A172 (cell line): ENCODE measurements at regions not wholly inside any gene's neighbourhood (a gene's known extent, or its start where the extent isn't known, plus 50 kb on each side); places are given as distances from the start of the nearest gene placed in this dataset.
"Not testable (repeated sequence)": the region's sequence is repeated elsewhere in the genome, so short reads cannot be mapped to it uniquely, and the experiment has no call there.

Experiments
- DNase-seq: peaks from one replicate; pipeline ENCODE4 v3.0.0-alpha.2; 2015; ENCODE audit warnings: low spot score

DNA sequence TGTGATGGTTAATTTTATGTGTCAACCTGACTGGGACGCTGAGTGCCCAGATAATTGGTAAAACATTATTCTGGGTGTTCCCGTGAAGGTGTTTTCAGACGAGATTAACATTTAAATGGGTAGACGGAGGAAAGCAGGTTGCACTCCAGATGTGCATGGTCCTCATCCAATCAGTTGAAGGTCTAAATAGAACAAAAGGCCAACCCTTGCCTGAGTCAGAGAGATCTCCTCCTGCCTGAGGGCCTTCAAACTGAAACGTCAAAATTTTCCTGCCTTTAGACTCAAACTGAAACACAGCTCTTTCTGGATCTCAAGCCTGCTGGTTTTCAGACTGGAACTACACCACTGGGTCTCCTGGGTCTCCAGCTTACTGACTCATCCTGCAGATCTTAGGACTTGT, 73.5 kb downstream of the NPIPA8 start:
- DNase-seq, result not testable (repeated sequence)

DNA sequence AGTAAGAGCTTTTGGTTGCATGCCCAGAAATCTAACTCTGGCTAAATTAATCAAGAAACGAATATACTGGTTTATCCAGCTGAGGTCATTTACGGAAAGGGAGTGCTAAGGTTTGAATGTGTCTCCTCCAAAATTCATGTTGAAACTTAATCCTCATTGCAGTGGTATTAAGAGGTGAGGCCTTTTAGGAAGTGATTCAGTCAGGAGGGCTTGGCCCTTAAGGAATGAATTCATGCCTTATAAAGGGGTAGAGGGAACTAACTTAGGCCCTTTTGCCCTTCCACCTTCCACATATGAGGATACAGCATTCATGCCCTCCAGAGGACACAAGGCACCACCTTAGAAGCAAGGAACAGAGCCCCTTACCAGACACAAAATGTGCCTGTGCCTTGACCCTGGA, 74.7 kb downstream of the NPIPA8 start:
- DNase-seq, result not testable (repeated sequence)

DNA sequence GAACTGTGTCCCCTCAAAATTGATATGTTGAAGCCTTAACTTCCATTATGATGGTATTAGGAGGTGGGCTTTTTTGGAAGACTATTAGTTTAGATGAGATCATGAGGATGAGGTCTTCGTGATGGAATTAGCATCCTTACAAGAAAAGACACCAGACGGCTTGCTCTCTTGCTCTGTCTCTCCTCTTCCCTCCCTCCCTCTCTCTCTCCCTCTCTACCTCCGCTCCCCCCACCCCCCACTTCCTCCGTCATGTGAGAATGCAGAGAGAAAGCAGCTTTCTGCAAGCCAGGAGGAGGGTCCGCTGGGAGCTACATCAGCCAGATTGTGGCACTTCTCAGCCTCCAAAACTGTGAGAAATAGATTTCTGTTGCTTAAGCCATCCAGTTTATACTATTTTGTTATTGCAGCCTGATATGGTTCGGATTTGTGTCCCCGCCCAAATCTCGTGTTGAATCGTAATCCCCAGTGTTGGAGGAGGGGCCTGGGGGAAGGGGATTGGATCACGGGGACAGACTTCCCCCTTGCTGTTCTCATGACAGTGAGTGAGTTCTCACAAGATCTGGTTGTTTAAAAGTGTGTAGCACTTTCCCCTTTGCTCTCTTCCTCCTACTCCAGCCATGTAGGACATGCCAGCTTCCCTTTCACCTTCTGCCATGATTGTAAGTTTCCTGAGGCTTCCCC, 76.9 kb downstream of the NPIPA8 start:
- DNase-seq, result not testable (repeated sequence)

DNA sequence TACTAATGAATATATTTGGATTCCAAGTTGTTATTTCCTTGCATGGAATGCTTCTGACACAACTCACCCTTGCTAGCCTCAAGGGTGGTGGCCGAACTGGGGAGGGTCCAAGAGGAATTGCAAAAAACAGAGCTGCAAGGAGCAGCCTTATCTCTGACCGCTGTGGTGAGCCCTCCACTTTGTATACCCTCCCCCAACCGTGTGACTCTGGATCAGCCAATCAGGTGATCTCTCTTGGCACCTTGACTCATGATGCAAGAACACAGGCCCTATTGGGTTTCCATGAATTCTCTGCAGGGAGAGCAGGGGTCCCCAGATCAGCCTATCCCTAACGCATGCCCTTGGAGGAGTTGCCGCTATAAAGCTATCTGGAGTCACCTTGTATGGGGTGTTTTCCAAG, 83.6 kb downstream of the NPIPA8 start:
- DNase-seq, result not testable (repeated sequence)

DNA sequence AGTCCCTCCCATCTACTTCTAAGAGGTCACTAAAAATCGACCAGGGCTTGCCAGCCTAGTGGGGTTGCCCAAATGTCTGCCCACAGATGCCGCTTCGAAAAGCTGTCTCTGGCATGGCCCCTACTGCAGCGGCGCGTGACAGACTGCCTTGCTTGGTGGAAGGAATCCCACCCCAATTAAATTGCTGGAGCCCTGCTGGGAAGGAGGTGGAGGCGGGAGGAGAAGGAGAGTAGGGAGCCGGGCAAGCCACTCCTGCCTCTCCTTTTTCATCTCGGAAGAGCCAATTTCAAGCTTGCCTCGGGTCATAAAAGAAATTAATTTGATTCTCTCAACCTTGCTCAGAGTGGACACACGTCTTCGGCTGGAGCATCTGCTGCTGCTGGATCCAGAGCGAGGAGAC, 106.0 kb downstream of the NPIPA8 start:
- not testable (repeated sequence) for DNase-seq

DNA sequence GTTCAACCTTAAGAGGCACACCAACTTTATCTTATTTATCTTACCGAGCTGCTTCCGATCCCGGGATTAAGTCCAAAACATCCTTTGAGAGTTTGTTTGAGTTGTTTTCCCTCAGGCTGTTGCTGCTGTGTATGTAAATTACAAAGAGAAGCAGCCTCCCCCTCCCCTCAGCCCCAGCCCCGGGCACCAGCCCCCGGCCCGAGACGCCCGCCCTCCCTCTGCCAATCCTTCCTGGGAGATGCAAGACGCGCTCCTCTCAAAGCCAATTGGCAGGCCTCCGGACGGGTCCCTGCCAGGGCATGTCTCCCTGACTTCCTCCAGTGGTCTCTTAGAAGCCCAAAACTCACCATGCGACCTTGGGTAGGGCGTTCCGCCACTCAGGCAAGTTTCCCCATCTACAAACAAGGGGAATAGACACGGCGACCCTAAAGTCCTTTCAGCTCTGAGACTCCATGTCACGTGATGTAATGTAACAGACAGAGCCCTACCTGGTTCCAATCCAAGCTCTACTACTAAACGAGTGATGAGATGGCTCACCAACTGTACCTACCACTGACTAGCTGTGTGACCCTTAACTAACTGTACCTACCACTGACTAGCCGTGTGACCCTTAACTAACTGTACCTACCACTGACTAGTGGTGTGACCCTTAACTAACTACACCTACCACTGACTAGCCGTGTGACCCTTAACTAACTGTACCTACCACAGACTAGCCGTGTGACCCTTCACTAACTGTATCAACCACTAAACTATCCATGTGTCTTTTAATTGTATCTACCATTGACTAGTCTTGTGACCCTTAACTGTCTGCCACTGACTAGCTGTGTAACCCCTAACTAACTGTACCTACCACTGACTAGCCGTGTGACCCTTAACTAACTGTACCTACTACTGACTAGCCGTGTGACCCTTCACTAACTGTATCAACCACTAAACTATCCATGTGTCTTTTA, 114.2 kb downstream of the NPIPA8 start:
- not testable (repeated sequence) for DNase-seq

DNA sequence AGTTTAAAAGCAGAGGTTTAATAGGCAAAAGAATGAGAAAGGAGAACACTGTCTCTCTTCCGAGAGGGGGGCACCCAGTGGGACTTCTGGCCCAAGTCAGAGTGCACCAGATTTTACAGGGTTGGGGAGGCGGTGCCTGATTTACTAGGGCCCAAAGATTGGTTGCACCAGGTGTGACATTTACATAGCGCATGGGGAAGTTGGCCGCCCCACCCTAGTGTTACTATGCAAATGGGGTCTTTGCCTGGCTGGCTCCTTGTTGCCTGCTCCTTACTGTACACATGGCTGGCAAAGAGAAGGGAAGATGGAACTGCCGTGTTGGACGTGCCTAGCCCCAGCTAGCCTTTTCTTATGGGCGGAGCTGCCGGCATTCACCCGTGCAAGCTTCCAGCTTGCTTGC, 118.8 kb downstream of the NPIPA8 start:
- not testable (repeated sequence) for DNase-seq

GRCh38 chr16:18216814-18217213, 119.7 kb downstream of the NPIPA8 start:
- not testable (repeated sequence) for DNase-seq

DNA sequence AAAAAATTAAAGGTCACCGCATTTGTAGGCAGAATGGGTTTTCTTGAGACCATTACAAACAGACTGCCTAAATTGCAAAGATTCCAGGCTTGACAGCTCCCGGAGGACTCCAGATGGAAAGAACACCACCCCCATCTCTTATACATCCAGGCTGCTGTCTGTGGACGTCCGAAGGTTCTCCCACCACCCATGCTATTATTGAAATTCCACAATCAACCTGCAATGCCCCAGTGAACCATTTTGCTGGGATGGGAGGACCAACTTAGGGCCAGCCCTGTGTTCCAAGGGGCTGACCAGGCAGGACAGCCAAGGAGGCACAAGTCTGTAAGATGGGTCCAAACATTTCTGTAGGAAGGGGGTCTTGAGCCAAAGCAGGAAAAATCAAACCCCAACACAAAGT, 122.7 kb downstream of the NPIPA8 start:
- not testable (repeated sequence) for DNase-seq

- DNase-seq, result not testable (repeated sequence)
These were observed 125.0 kb downstream of the NPIPA8 start for GRCh38 chr16:18211505-18211904.

DNA sequence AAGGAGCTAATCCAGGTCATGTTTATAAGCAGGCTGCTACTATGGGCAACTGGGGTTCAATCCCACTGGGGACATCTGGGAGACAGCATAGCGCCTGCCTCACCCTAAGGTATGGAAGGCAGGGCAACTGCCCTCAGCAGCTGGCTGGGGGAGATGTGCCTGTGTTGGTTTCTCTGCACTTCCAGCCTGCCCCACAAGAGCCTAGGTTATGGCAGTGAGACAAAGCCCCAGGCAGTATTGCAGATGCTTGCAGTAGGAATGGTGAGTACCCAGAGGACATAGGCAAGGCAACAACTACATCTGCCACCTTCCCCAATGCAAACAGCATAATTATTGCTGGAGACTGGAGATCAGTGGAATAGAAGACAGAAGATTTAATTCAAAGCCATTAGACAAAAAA, 131.8 kb downstream of the NPIPA8 start:
- DNase-seq, result not testable (repeated sequence)

DNA sequence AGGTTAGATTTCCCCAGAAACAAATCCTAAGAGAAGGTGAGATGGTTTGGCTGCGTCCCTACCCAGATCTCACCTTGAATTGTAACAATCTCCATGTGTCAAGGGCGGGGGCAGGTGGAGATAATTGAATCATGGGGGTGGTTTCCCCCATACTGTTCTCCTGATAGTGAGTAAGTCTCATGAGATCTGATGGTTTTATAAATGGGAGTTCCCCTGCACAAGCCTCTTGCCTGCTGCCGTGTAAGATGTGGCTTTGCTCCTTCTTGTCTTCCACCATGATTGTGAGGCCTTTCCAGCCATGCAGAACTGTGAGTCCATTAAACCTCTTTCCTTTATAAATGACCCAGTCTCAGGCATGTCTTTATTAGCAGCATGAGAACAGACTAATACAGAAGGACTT, 132.2 kb downstream of the NPIPA8 start:
- not testable (repeated sequence) for DNase-seq

GRCh38 chr16:18201511-18201910, 135.0 kb downstream of the NPIPA8 start:
- DNase-seq, result not testable (repeated sequence)

DNA sequence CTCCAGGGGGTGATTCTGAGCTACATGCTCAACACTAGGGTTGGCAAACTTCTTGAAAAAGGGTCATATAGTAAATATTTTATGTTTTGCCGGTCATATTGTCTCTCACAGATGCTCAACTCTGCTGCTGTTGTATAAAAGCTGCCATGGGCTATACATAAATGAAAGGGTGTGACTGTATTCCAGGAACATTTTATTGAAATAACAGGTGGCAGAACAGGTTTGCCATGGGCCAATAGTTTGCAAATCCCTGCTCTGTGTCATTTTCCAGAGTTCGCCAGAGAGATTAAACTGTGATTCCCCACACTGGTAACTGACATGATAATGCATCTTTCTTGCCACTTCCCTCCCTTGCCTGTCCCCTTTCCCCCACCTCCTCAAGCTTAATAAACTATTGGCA, 144.1 kb downstream of the NPIPA8 start:
- not testable (repeated sequence) for DNase-seq

- DNase-seq, result not testable (repeated sequence)
These were observed 146.4 kb downstream of the NPIPA8 start for GRCh38 chr16:18190179-18190578.

- not testable (repeated sequence) for DNase-seq
These were observed 151.8 kb downstream of the NPIPA8 start for GRCh38 chr16:18184755-18185154.

GRCh38 chr16:18181028-18181427, 155.5 kb downstream of the NPIPA8 start:
- DNase-seq, result not testable (repeated sequence)

- not testable (repeated sequence) for DNase-seq
These were observed 162.5 kb downstream of the NPIPA8 start for GRCh38 chr16:18173945-18174497.

- not testable (repeated sequence) for DNase-seq
These were observed 174.2 kb downstream of the NPIPA8 start for GRCh38 chr16:18162293-18162692.

- not testable (repeated sequence) for DNase-seq
These were observed 175.3 kb downstream of the NPIPA8 start for GRCh38 chr16:18161224-18161623.

- not testable (repeated sequence) for DNase-seq
These were observed 177.4 kb downstream of the NPIPA8 start for GRCh38 chr16:18159185-18159584.

GRCh38 chr16:18157854-18158253, 178.7 kb downstream of the NPIPA8 start:
- DNase-seq, result not testable (repeated sequence)
